ENCODE measurements at regions not wholly inside any gene's neighbourhood (a gene's known extent, or its start where the extent isn't known, plus 50 kb on each side); places are given as distances from the start of the nearest gene placed in this dataset.
"Not testable (repeated sequence)": the region's sequence is repeated elsewhere in the genome, so short reads cannot be mapped to it uniquely, and the experiment has no call there.

DNA sequence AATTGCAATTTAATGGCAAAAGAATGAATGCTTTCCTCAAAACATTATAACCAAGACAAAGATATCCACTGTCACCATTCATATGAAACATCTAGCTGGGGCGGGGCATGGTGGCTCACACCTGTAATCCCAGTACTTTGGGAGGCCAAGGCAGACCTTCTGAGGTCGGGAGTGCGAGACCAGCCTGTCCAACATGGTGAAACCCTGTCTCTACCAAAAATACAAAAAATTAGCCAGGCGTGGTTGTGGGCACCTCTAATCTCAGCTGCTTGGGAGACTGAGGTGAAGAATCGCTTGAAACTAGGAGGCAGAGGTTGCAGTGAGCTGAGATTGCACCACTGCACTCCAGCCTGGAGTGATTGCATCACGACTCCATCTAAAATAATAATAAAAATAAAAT is 740.6 kb upstream of the MIR17HG start:
- not testable (repeated sequence) for H3K27me3 ChIP-seq (ENCODE audit: control insufficient read depth in 1 of 2, insufficient read depth in 2 of 2, low read length in 2 of 2); H3K4me1 ChIP-seq (ENCODE audit: control insufficient read depth in 2 of 2, insufficient read depth in 2 of 2, low read length in 1 of 2); H3K27ac ChIP-seq (ENCODE audit: low read depth in 2 of 2, low read length in 1 of 2); H3K36me3 ChIP-seq (ENCODE audit: control insufficient read depth in 2 of 2, insufficient read depth in 2 of 2, low read length in 1 of 2); H3K9me3 ChIP-seq (ENCODE audit: control insufficient read depth in 2 of 2, insufficient read depth in 1 of 2, low read depth in 1 of 2, low read length in 1 of 2); H3K4me3 ChIP-seq (ENCODE audit: low read depth in 1 of 2, low read length in 2 of 2)
- 86 to 89% methylated on average over 6 of the region's 6 CpGs for WGBS, 2 donors

- peaks cover 5 to 14% of the 10 kb centered on the region in 2 donors for H3K9me3 ChIP-seq (ENCODE audit: control insufficient read depth in 2 of 2, insufficient read depth in 1 of 2, low read depth in 1 of 2, low read length in 1 of 2)
- H3K4me3 ChIP-seq (ENCODE audit: low read depth in 1 of 2, low read length in 2 of 2), result no peak overlapping the region
- 70 to 87% methylated on average over 2 of the region's 2 CpGs for WGBS, 2 donors
- no peaks in the 10 kb centered on the region for H3K4me1 ChIP-seq (ENCODE audit: control insufficient read depth in 2 of 2, insufficient read depth in 2 of 2, low read length in 1 of 2)
- H3K27ac ChIP-seq (ENCODE audit: low read depth in 2 of 2, low read length in 1 of 2), result no peak overlapping the region
- H3K36me3 ChIP-seq (ENCODE audit: control insufficient read depth in 2 of 2, insufficient read depth in 2 of 2, low read length in 1 of 2), result no peaks in the 10 kb centered on the region
- no peaks in the 10 kb centered on the region for H3K27me3 ChIP-seq (ENCODE audit: control insufficient read depth in 1 of 2, insufficient read depth in 2 of 2, low read length in 2 of 2)
Measured at GRCh38 chr13:90612391-90612790, 735.1 kb upstream of the MIR17HG start.

DNA sequence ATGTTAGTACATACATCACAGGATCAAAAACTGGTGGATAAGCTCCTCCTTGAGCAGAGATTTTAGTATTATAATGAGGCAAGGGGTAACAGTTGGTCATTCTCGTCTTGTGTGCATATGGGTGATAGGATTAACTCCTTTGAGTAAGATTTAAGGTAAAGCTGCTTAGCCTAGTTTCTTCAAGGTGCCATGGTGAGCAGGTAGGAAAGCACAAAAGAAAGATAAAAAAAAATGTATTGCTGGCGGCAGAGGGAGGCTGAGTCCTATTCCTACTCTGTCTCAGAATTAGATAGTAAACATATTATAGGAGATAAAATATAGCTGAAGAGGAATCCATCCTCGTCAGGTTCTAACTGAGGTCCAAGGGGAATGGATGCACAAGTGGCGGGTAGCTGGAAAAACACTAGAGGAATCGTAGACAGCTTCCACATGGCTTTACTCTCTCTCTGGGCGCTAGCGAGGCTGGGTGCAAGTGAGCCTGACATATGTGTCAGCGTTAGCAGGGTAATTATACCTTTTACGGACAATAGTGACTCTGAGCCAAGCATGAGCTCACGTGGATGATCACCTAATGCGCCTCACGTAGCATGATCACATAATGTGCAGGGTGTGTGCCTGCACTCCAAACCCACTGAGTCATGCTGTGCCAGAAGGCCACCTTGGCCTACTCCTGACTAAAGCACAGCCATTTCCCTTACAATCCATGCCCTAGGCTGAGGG is 734.3 kb upstream of the MIR17HG start:
- no peak overlapping the region for H3K4me3 ChIP-seq (ENCODE audit: low read depth in 1 of 2, low read length in 2 of 2)
- no peaks in the 10 kb centered on the region for H3K36me3 ChIP-seq (ENCODE audit: control insufficient read depth in 2 of 2, insufficient read depth in 2 of 2, low read length in 1 of 2)
- peaks cover 8 to 14% of the 10 kb centered on the region in 2 donors for H3K9me3 ChIP-seq (ENCODE audit: control insufficient read depth in 2 of 2, insufficient read depth in 1 of 2, low read depth in 1 of 2, low read length in 1 of 2)
- no peaks in the 10 kb centered on the region for H3K4me1 ChIP-seq (ENCODE audit: control insufficient read depth in 2 of 2, insufficient read depth in 2 of 2, low read length in 1 of 2)
- H3K27me3 ChIP-seq (ENCODE audit: control insufficient read depth in 1 of 2, insufficient read depth in 2 of 2, low read length in 2 of 2), result no peaks in the 10 kb centered on the region
- no peak overlapping the region for H3K27ac ChIP-seq (ENCODE audit: low read depth in 2 of 2, low read length in 1 of 2)
- 89 to 91% methylated on average over 12 of the region's 12 CpGs for WGBS, 2 donors

DNA sequence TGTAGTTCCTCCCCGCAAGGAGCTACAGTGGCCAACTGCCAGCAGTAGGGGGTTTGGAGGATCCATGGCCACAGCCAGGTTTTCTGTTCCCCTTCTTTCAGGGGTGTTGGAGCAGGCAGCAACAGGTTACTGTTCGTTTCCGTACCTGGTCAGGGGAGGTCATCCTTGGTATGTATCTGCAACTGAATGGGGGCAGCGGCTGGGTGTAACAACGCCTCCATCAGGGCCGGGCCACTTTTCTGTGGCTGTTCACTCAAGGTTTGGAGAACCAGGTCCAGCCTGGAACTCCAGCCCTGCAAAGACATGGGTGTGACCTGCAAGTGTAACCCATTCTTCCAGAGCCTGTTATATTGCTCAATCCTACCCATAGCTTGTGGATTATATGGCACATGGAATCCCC is 732.3 kb upstream of the MIR17HG start:
- peaks cover 8 to 14% of the 10 kb centered on the region in 2 donors for H3K9me3 ChIP-seq (ENCODE audit: control insufficient read depth in 2 of 2, insufficient read depth in 1 of 2, low read depth in 1 of 2, low read length in 1 of 2)
- no peak overlapping the region for H3K27ac ChIP-seq (ENCODE audit: low read depth in 2 of 2, low read length in 1 of 2)
- no peaks in the 10 kb centered on the region for H3K4me1 ChIP-seq (ENCODE audit: control insufficient read depth in 2 of 2, insufficient read depth in 2 of 2, low read length in 1 of 2)
- 91 to 93% methylated on average over 6 of the region's 6 CpGs for WGBS, 2 donors
- H3K36me3 ChIP-seq (ENCODE audit: control insufficient read depth in 2 of 2, insufficient read depth in 2 of 2, low read length in 1 of 2), result no peaks in the 10 kb centered on the region
- H3K4me3 ChIP-seq (ENCODE audit: low read depth in 1 of 2, low read length in 2 of 2), result no peak overlapping the region
- H3K27me3 ChIP-seq (ENCODE audit: control insufficient read depth in 1 of 2, insufficient read depth in 2 of 2, low read length in 2 of 2), result no peaks in the 10 kb centered on the region

GRCh38 chr13:90615767-90616166 is 731.7 kb upstream of the MIR17HG start:
- Histone ChIP-seq H3K36me3 (ENCODE audit: control insufficient read depth in 2 of 2, insufficient read depth in 2 of 2, low read length in 1 of 2) (no peaks in the 10 kb centered on the region), H3K4me1 (ENCODE audit: control insufficient read depth in 2 of 2, insufficient read depth in 2 of 2, low read length in 1 of 2) (no peaks in the 10 kb centered on the region), H3K27me3 (ENCODE audit: control insufficient read depth in 1 of 2, insufficient read depth in 2 of 2, low read length in 2 of 2) (no peaks in the 10 kb centered on the region), H3K9me3 (ENCODE audit: control insufficient read depth in 2 of 2, insufficient read depth in 1 of 2, low read depth in 1 of 2, low read length in 1 of 2) (peaks cover 8 to 14% of the 10 kb centered on the region in 2 donors), H3K27ac (ENCODE audit: low read depth in 2 of 2, low read length in 1 of 2) (no peak overlapping the region), H3K4me3 (ENCODE audit: low read depth in 1 of 2, low read length in 2 of 2) (no peak overlapping the region)
- 77 to 83% methylated on average over 5 of the region's 5 CpGs for WGBS, 2 donors

- peaks cover 8 to 14% of the 10 kb centered on the region in 2 donors for H3K9me3 ChIP-seq (ENCODE audit: control insufficient read depth in 2 of 2, insufficient read depth in 1 of 2, low read depth in 1 of 2, low read length in 1 of 2)
- H3K27me3 ChIP-seq (ENCODE audit: control insufficient read depth in 1 of 2, insufficient read depth in 2 of 2, low read length in 2 of 2), result no peaks in the 10 kb centered on the region
- H3K4me3 ChIP-seq (ENCODE audit: low read depth in 1 of 2, low read length in 2 of 2), result no peak overlapping the region
- H3K4me1 ChIP-seq (ENCODE audit: control insufficient read depth in 2 of 2, insufficient read depth in 2 of 2, low read length in 1 of 2), result no peaks in the 10 kb centered on the region
- 85 to 95% methylated on average over 2 of the region's 2 CpGs for WGBS, 2 donors
- H3K36me3 ChIP-seq (ENCODE audit: control insufficient read depth in 2 of 2, insufficient read depth in 2 of 2, low read length in 1 of 2), result no peaks in the 10 kb centered on the region
- no peak overlapping the region for H3K27ac ChIP-seq (ENCODE audit: low read depth in 2 of 2, low read length in 1 of 2)
Measured at GRCh38 chr13:90618133-90618532, 729.4 kb upstream of the MIR17HG start.

GRCh38 chr13:90622541-90622940 is 724.9 kb upstream of the MIR17HG start:
- H3K27ac ChIP-seq (ENCODE audit: low read depth in 2 of 2, low read length in 1 of 2), result no peak overlapping the region
- no peaks in the 10 kb centered on the region for H3K36me3 ChIP-seq (ENCODE audit: control insufficient read depth in 2 of 2, insufficient read depth in 2 of 2, low read length in 1 of 2)
- no peaks in the 10 kb centered on the region for H3K4me1 ChIP-seq (ENCODE audit: control insufficient read depth in 2 of 2, insufficient read depth in 2 of 2, low read length in 1 of 2)
- H3K9me3 ChIP-seq (ENCODE audit: control insufficient read depth in 2 of 2, insufficient read depth in 1 of 2, low read depth in 1 of 2, low read length in 1 of 2), result peaks cover 0 to 3% of the 10 kb centered on the region in 2 donors
- H3K4me3 ChIP-seq (ENCODE audit: low read depth in 1 of 2, low read length in 2 of 2), result no peak overlapping the region
- 53 to 58% methylated on average over 1 of the region's 1 CpG for WGBS, 2 donors
- no peaks in the 10 kb centered on the region for H3K27me3 ChIP-seq (ENCODE audit: control insufficient read depth in 1 of 2, insufficient read depth in 2 of 2, low read length in 2 of 2)

DNA sequence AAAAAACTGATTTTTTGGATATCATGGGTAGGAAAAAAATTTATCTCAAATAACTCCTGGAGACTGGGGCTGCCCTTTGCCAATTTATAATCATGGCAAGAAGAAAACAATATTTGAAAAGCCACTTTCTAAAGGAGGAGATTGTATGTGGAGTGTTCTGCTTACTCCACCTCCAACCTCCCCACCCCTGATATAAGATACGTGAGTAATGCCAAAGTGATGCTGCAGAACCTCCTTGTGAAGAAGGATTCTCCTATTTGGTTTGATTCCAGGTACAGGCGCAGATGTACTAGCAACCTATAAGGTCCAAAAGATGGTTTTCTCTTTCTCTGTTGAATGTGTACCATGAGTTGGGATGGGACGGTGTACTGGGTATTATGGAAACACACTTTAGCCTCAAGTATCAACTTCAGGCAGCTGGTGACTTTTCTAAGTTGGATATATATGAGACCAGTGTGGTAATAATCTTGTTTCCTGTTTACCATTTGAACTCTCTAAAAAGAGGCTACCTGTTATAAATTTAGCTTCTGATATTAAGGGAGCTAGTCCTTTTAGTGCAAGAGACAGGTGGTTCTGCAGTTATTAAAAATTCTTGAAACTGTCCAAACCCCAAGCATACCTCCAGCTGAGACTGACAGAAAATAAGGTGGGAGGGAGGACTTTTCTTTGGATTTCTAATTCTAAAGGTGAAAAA is 724.0 kb upstream of the MIR17HG start:
- Histone ChIP-seq H3K4me1 (ENCODE audit: control insufficient read depth in 2 of 2, insufficient read depth in 2 of 2, low read length in 1 of 2) (no peaks in the 10 kb centered on the region), H3K9me3 (ENCODE audit: control insufficient read depth in 2 of 2, insufficient read depth in 1 of 2, low read depth in 1 of 2, low read length in 1 of 2) (no peaks in the 10 kb centered on the region), H3K4me3 (ENCODE audit: low read depth in 1 of 2, low read length in 2 of 2) (no peak overlapping the region), H3K27ac (ENCODE audit: low read depth in 2 of 2, low read length in 1 of 2) (no peak overlapping the region), H3K27me3 (ENCODE audit: control insufficient read depth in 1 of 2, insufficient read depth in 2 of 2, low read length in 2 of 2) (no peaks in the 10 kb centered on the region), H3K36me3 (ENCODE audit: control insufficient read depth in 2 of 2, insufficient read depth in 2 of 2, low read length in 1 of 2) (no peaks in the 10 kb centered on the region)
- WGBS, 2 donors, result 81 to 89% methylated on average over 3 of the region's 3 CpGs

GRCh38 chr13:90627813-90628212 is 719.7 kb upstream of the MIR17HG start:
- no peak overlapping the region for H3K27ac ChIP-seq (ENCODE audit: low read depth in 2 of 2, low read length in 1 of 2)
- WGBS, 2 donors, result 76 to 84% methylated on average over 1 of the region's 1 CpG
- H3K9me3 ChIP-seq (ENCODE audit: control insufficient read depth in 2 of 2, insufficient read depth in 1 of 2, low read depth in 1 of 2, low read length in 1 of 2), result no peaks in the 10 kb centered on the region
- H3K4me1 ChIP-seq (ENCODE audit: control insufficient read depth in 2 of 2, insufficient read depth in 2 of 2, low read length in 1 of 2), result no peaks in the 10 kb centered on the region
- no peaks in the 10 kb centered on the region for H3K27me3 ChIP-seq (ENCODE audit: control insufficient read depth in 1 of 2, insufficient read depth in 2 of 2, low read length in 2 of 2)
- no peak overlapping the region for H3K4me3 ChIP-seq (ENCODE audit: low read depth in 1 of 2, low read length in 2 of 2)
- no peaks in the 10 kb centered on the region for H3K36me3 ChIP-seq (ENCODE audit: control insufficient read depth in 2 of 2, insufficient read depth in 2 of 2, low read length in 1 of 2)

DNA sequence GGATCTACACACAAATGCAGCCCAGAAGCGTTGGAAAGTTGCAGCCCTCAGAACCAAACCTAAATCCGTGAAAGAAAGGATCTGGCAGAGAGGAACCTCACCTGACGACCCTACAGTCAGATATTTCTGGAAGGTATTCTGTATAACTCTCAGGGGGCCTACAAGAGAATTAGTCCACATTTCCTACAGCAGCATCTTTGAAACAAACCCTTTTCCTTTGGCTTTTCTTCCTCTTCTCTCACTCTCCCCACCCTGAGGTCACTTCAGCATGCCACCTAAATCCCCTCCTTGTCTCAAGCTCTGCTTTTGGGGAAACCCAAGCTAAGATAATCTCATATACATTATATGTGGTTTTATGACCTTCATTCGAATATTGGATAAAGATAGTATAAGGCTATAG is 719.0 kb upstream of the MIR17HG start:
- H3K9me3 ChIP-seq (ENCODE audit: control insufficient read depth in 2 of 2, insufficient read depth in 1 of 2, low read depth in 1 of 2, low read length in 1 of 2), result no peaks in the 10 kb centered on the region
- 71 to 84% methylated on average over 4 of the region's 4 CpGs for WGBS, 2 donors
- no peaks in the 10 kb centered on the region for H3K27me3 ChIP-seq (ENCODE audit: control insufficient read depth in 1 of 2, insufficient read depth in 2 of 2, low read length in 2 of 2)
- no peak overlapping the region for H3K4me3 ChIP-seq (ENCODE audit: low read depth in 1 of 2, low read length in 2 of 2)
- H3K4me1 ChIP-seq (ENCODE audit: control insufficient read depth in 2 of 2, insufficient read depth in 2 of 2, low read length in 1 of 2), result no peaks in the 10 kb centered on the region
- no peaks in the 10 kb centered on the region for H3K36me3 ChIP-seq (ENCODE audit: control insufficient read depth in 2 of 2, insufficient read depth in 2 of 2, low read length in 1 of 2)
- no peak overlapping the region for H3K27ac ChIP-seq (ENCODE audit: low read depth in 2 of 2, low read length in 1 of 2)

All from esophagus (tissue), 2 donors.